ENCODE measurements at regions not wholly inside any gene's neighbourhood (a gene's known extent, or its start where the extent isn't known, plus 50 kb on each side); places are given as distances from the start of the nearest gene placed in this dataset.

DNA sequence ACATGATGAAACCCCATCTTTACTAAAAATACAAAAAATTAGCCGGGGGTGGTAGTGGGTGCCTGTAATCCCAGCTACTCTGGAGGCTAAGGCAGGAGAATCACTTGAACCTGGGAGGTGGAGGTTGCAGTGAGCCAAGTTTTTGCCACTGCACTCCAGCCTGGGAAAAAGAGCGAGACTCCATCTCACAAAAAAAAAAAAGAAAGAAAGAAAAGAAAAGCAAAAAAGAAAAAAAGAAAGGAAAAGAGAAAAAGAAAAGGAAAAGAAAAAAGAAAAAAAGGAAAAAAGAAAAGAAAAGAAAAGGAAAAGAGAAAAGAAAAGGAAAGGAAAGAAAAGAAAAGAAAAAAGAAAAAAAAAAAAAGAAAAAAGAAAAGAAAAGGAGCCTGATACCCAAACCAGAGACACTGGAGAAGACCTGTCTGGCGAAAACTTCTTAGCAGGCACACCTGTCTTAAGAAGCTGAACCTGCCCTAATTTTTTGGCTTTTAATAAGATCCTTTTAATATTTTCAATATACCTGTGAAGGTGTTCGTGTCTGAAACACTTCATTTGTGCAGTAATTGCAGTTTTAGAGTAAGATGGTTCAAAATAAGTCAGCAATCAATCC lies 164.7 kb upstream of the IRX2 start:
- Histone ChIP-seq H3K9me3 (no peaks in the 10 kb centered on the region), H3K27me3 (peaks cover 4% of the 10 kb centered on the region; the same call in 1 of the 2 replicates), H3K4me3 (no peak overlapping the region), H3K36me3 (no peaks in the 10 kb centered on the region)
- DNase-seq, result no peak

DNA sequence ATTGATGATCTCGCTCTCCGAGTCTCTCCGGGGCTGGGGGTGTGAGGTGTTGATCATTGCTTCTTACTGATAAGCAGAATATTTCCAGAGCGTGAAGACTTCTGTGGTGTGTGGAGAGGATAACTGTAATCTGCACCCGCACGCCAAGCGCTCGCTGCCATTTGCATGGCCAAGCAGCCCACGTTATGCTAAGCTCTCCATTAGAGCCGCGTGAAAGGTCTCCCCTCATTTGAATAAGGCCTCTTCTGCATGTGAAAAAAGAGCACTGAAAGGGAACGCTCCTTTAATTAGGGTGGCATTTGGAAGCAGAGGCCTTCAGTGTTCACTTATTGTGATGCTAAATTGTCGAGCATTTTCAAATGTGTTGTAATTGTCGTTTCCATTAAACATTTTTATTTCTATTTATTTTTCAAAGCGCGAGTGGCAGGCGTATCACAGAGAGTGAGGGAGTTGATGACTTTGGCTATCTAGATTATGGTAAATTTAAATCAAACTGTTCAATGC lies 163.6 kb upstream of the IRX2 start:
- H3K9me3 ChIP-seq, result no peaks in the 10 kb centered on the region
- no peak for DNase-seq
- H3K4me3 ChIP-seq, result no peak overlapping the region
- H3K36me3 ChIP-seq, result no peaks in the 10 kb centered on the region
- peaks cover 4% of the 10 kb centered on the region; the same call in 1 of the 2 replicates for H3K27me3 ChIP-seq

DNA sequence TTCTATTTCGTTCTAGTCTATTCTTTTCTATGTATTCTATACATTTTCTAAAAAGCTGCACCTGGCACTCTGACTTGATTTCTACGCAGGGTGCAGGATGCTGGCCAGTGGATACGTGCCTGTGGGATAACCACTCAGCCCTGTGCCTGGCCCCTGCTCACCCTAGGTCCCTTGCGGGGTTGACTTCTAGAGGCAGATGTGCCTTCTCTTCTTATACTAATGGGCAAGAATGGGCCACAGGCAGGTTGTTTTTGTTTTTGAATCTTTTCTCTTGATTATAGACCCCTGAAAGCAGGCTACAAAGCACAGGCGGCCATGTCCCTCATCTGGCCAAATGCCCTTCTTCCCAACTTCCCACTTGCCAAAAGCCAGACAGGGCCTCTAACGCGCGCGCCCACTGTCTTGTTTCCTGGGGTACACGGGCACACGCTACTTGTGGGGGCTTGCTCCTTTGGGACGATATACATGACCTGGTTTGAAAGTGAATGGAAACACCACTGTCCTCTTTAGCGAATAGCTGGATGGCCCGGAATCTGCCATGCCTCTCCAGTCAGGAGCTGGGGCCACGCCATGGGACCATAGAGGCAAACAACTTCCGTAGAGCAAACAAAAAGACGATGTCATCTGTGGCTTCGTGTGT lies 162.7 kb upstream of the IRX2 start:
- Histone ChIP-seq H3K4me3 (no peak overlapping the region), H3K36me3 (no peaks in the 10 kb centered on the region), H3K9me3 (no peaks in the 10 kb centered on the region), H3K27me3 (peaks cover 7% of the 10 kb centered on the region)
- DNase-seq, result no peak

DNA sequence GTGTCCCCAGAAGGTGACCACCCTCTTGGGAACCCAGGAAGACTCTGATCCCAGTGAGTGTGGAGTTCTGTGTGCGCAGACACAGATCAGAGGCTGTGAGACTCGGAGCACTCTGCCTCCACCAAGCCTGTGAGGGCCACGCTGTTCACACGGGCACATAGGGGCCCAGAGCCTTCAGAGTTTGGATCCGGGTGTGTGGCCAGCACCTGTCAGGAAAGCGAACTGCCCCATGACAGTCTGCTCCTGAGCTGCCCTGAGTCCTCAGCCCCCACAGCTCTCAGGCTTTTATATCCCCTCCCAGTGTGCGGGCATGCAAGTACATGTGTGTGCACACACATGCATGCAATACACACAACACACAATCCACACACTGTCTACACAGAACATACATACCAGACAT lies 161.8 kb upstream of the IRX2 start:
- Histone ChIP-seq H3K36me3 (no peaks in the 10 kb centered on the region), H3K9me3 (no peaks in the 10 kb centered on the region), H3K4me3 (no peak overlapping the region), H3K27me3 (peaks cover 7% of the 10 kb centered on the region)
- no peak for DNase-seq

DNA sequence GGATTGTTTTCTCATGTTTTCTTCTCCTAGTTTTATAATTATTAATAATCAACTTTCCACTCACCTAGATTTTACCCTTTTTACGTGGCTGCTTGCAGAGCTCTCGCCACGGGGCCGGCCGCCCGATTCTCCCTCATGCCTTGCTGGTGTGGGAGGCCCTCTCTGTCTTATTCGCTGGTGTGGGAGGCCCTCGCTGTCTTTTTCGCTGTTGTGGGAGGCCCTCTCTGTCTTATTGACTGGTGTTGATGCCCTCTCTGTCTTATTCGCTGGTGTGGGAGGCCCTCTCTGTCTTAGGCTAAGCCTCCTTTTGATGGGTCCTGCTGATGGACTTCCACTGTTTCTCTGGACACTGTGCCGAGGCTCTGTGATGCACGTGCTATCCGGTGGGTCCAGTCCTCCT lies 161.3 kb upstream of the IRX2 start:
- Histone ChIP-seq H3K9me3 (no peaks in the 10 kb centered on the region), H3K36me3 (no peaks in the 10 kb centered on the region), H3K4me3 (no peak overlapping the region), H3K27me3 (peaks cover 5% of the 10 kb centered on the region)
- DNase-seq, result no peak

DNA sequence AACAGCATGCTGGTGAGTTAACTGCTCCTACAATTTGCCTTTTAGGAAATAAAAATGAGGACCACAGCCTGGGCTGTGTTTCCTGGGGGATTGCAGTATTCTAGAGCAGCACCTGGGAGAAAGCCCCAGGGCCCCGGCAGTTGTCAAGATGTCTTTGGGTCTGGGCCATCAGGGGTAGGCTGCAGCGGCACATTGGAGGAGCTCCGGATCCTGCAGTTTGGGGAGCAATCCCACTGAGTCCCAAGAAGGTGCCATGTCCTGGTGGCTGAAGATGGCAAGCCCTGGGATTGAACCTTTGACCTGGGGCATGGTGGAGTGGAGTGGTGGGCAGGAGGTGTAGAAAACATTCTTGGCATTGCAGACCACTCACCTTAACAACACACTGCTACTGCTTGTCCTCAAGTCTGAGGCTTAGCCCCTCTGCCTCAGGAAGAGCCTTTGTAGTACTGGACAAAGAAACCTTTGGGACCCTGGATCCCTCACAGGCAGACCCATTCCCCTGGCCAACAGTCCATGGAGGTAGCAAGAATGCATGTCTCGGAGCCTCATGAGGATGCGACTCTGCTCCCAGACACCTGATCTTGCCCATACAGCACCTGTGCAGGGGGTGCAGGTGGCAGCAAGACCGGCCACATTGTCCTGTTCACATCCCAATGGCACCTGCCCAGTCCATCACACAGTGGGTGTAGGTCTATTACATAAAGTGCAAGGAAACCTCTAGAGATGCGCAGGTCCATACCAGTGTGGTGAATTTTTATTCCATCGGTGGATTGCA lies 159.1 kb upstream of the IRX2 start:
- DNase-seq, result no peak
- no peaks in the 10 kb centered on the region for H3K36me3 ChIP-seq
- H3K4me3 ChIP-seq, result no peak overlapping the region
- peaks cover 3% of the 10 kb centered on the region; the same call in 1 of the 2 replicates for H3K27me3 ChIP-seq
- no peaks in the 10 kb centered on the region for H3K9me3 ChIP-seq

DNA sequence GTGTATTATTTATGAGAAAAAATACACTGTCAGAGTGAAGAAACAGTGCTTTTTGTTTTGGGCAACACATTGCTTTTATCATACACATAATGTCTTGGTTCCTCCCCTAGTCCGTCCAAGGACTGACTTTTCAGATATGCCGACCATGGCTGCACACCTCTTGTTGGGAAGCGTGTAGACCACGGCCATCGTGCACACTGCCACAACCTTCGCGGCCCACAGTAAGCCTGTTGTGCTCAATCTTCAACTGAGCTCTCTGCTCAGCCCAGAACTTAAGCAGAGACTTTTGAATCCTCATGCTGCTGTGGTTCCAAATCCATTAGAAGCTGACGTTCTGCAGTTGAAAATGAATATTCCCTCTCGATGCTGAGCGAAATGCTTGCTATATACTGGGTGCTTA lies 157.6 kb upstream of the IRX2 start:
- Histone ChIP-seq H3K27me3 (peaks cover 3% of the 10 kb centered on the region; the same call in 1 of the 2 replicates), H3K4me3 (no peak overlapping the region), H3K36me3 (no peaks in the 10 kb centered on the region), H3K9me3 (no peaks in the 10 kb centered on the region)
- DNase-seq, result no peak

DNA sequence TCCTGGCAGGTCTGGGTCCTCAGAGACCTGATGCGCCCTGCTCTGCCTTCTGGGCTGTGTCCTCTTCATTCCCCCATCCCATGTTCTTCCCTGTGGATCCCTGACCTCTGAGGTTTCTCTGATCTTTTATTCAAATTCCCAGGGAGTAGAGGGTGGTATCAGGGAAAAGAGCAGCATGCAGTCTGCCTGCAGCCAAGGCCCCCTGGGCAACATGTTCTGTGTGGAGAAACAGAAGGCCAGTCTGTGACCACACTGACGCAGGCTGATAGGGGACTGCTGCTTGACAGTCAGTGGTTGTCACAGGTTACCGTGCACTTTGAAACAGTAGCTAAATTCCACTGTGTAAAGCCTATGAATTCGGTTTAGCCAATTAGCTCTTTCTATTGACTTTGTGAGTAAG lies 156.6 kb upstream of the IRX2 start:
- Histone ChIP-seq H3K36me3 (no peaks in the 10 kb centered on the region), H3K4me3 (no peak overlapping the region), H3K9me3 (no peaks in the 10 kb centered on the region), H3K27me3 (peaks cover 3% of the 10 kb centered on the region; the same call in 1 of the 2 replicates)
- no peak for DNase-seq

DNA sequence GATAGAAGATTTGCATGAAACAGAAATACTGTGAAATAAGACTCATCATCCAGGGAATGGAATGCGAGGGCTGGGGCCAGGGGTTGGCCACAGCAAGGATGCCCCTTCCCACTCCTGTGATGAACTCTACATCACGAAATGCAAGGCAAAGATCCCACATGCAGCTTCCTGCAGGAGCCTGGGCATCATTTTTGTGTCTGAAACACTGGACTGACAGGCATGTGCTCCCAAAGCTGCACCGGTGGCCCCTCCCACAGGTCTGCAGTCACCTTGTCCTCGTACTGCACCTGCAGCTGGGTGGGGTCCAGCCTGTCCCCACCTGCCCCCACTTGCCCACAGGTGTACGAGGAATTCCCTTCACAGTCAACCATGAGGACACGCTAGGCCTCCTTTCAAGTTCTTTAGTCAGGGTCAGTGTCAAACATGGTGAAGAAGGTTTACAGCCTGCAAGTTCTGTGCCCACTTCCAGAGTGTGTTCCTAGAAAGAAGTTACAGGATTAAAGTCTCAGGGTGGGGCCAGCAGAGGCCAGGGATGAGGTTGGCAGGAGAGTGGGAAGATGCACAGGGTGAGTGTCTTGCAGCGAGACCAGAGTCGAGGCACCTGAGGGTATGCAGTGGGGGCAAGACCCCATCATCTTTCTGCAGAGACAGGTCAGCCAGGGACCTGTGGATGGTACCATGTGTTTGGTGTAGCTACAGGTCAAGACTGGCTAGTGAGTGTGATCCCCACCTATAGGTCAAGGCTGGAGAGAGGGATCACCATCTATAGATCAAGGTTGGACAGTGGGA lies 155.0 kb upstream of the IRX2 start:
- DNase-seq, result no peak

DNA sequence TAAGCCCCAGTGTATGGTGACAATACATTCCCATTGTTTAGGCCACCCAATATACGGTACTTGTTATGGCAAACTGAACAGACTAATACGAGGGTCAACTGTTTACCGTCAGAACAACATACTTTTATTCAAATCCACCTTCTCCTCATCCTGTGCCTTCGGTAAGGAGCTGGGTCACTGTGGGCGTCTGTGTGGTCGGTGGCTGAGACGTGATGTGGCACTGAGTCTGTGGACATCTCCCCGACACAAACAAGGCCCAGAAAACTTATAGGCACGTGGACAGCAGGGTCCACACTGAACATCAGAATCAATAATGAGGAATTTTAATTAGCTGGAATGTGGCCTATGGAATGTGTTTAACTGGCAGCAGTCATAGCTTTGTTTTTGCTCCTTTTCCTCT lies 154.3 kb upstream of the IRX2 start:
- DNase-seq, result no peak

More for the DNA sequence above, 155.0 kb upstream of the IRX2 start:
- Histone ChIP-seq H3K9me3 (no peaks in the 10 kb centered on the region), H3K4me3 (no peak overlapping the region), H3K27me3 (peaks cover 3% of the 10 kb centered on the region), H3K36me3 (no peaks in the 10 kb centered on the region)

DNA sequence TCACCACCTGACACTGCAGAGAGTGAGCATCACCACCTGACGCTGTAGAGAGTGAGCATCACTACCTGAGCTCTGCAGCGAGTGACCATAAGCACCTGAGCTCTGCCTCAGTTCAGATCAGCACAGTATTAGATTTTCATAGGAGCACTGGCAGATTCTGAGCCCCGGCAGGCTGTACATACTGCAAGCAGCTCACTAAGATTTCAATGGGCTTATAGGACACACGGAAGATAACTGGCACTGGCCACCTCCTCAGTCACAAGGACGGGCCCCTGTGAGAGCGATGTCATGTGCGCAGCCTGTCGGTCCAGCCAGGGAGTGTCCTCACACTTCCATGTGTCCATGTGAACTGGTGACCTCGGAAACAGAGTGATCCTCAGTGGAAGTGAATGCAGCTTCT lies 153.5 kb upstream of the IRX2 start:
- peaks cover 3% of the 10 kb centered on the region for H3K27me3 ChIP-seq
- H3K4me3 ChIP-seq, result no peak overlapping the region
- no peak for DNase-seq
- H3K36me3 ChIP-seq, result no peaks in the 10 kb centered on the region
- no peaks in the 10 kb centered on the region for H3K9me3 ChIP-seq

More for the DNA sequence above, 154.3 kb upstream of the IRX2 start:
- Histone ChIP-seq H3K9me3 (no peaks in the 10 kb centered on the region), H3K4me3 (no peak overlapping the region), H3K36me3 (no peaks in the 10 kb centered on the region), H3K27me3 (peaks cover 3% of the 10 kb centered on the region)

DNA sequence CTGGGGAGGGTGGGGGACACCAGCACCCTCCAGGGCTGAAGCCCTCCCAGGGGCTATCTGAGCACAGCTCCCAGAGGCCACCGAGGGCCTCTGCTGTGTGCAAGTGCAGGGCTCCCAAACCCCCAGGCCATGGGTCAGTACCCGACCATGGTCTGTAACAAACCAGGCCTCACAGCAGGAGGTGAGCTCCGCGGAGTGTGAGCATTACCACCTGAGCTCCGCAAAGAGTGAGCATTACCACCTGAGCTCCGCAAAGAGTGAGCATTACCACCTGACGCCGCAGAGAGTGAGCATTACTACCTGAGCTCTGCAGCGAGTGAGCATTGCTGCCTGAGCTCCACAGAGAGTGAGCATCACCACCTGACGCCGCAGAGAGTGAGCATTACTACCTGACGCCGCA lies 152.9 kb upstream of the IRX2 start:
- no peak for DNase-seq
- Histone ChIP-seq H3K9me3 (no peaks in the 10 kb centered on the region), H3K36me3 (no peaks in the 10 kb centered on the region)

DNA sequence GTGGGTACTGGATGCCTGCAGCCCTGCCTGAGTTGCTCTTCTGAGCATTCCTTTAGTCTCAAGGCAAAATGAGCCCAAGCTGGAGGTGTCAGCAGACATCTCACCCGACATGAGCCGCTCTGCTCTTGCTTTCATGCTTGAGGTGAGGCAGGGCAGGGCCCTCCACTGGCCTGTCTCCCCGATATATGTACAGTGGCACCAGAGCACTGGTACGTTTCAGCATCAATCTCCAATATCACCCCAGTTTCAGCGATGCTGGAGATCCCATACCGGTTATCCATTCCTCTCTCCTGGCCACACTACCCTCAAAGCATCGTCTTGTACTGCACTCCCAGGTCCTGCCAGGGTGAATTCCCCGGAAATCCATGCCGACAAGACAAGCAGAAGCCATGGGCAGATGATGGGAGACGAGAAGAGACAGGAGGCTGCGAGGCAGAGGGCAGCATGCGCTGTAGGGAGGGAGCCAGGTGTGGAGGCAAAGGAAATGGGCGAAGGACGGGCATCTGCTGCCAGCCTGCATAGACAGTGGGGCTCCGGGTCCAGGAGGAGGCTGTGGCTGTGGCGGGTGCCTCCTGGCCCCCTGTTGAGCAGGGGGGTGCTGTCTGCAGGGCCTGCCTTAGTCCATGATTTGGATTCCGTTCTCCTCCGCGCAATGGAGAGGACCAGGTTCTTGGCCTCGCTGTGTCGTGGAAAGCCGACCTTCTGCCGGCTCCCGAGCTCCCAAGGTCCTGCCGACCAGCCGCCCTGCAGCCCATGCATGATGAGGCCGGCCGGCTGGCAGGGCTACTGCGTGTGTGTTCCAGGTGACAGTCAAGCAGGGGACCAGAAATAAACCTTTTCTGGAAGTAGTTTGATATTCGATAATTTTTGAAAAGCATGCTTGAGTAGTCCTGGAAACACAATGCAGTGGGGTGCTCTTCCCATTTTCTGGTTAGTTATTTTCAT lies 152.2 kb upstream of the IRX2 start:
- Histone ChIP-seq H3K9me3 (no peaks in the 10 kb centered on the region), H3K36me3 (no peaks in the 10 kb centered on the region), H3K4me3 (no peak overlapping the region), H3K27me3 (no peaks in the 10 kb centered on the region; the same call in none of the 2 replicates)
- DNase-seq, result no peak

More for the DNA sequence above, 152.9 kb upstream of the IRX2 start:
- Histone ChIP-seq H3K27me3 (no peaks in the 10 kb centered on the region; the same call in none of the 2 replicates), H3K4me3 (no peak overlapping the region)

DNA sequence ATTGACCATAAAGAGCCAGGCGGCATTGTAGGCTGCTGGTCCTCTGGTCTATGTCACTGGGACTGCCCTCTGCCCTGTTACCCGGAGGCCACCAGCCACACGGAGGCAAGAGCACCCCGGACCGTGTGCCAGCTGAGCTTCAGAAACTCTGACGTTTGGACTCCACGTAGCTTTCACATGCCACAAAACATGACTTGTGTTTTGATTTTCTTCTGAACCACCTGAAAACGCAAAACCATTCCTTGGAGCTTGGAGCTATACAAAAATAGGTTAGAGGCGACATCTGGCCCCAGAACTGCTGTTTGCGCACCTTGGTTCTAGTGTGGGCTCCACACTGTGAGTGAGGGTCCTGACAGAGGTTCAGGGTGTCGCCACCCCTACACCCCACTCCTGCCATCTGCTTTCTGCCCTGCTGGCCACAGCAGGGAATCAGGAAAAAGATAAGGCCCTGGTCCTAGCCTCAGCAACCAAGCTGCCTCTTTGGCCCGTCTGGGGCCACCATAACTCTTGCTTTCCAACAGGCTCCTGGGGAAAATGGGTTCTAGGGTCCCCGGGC lies 151.3 kb upstream of the IRX2 start:
- Histone ChIP-seq H3K4me3 (no peak overlapping the region), H3K9me3 (no peaks in the 10 kb centered on the region), H3K36me3 (no peaks in the 10 kb centered on the region), H3K27me3 (no peaks in the 10 kb centered on the region; the same call in 1 of the 2 replicates)
- DNase-seq, result no peak

DNA sequence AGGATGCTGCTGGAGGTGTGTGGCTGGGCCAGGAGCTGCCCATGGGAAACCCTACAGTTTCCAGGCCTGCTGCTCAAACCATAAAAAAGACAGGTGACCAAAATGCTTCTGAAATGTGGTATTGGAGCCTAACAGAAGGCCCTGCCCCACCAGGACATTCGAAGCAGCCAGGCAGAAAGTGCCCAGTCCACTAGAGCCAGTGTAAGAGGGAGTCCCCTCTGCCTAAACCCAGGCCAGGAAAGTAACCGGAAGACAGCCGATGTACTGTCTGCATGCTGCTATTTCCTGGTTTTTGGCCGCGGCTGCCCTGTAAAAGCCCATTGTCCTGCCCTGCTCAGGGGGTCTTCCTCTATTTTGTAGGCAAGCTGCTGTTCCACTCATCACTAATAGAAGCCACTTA lies 150.7 kb upstream of the IRX2 start:
- no peak for DNase-seq
- no peaks in the 10 kb centered on the region for H3K9me3 ChIP-seq
- no peak overlapping the region for H3K4me3 ChIP-seq
- H3K36me3 ChIP-seq, result no peaks in the 10 kb centered on the region
- no peaks in the 10 kb centered on the region; the same call in 1 of the 2 replicates for H3K27me3 ChIP-seq

Data from MG63 (cell line).